Transverse colon (tissue), 4 donors: ENCODE measurements at regions not wholly inside any gene's neighbourhood (a gene's known extent, or its start where the extent isn't known, plus 50 kb on each side); places are given as distances from the start of the nearest gene placed in this dataset.

Experiments used
- DNase-seq: peaks from one replicate; pipeline ENCODE4 v3.0.0-alpha.2; 2019
- H3K27ac ChIP-seq, 4 donors: fragments of 200-600 bp; sonication (generic); 2 replicates each; pipeline ENCODE4 v1.5.1; 2016 to 2018; ENCODE audit warnings: inconsistent platforms in 4 of 4
- H3K27me3 ChIP-seq: fragments of 200-600 bp; sonication (generic); 2 replicates; pipeline ENCODE4 v1.5.1; 2017; ENCODE audit warnings: inconsistent platforms
- H3K36me3 ChIP-seq, 4 donors: fragments of 200-600 bp; sonication (generic); 2 replicates each; pipeline ENCODE4 v1.5.1; 2017 to 2019; ENCODE audit warnings: inconsistent platforms in 4 of 4
- H3K4me1 ChIP-seq, 4 donors: fragments of 200-600 bp; sonication (generic); 2 replicates each; pipeline ENCODE4 v1.5.1; 2017 to 2020; ENCODE audit warnings: inconsistent platforms in 4 of 4
- H3K4me3 ChIP-seq, 4 donors: fragments of 200-600 bp; sonication (generic); 1 replicate in 1 of 4; 2 replicates in 3 of 4; pipeline versions ENCODE4 v1.5.1 to v1.6.1; 2017 to 2019; ENCODE audit warnings: inconsistent platforms in 4 of 4
- H3K9me3 ChIP-seq, 2 donors: fragments of 200-600 bp; sonication (generic); 2 replicates each; pipeline ENCODE4 v1.5.1; 2017 to 2019; ENCODE audit warnings: inconsistent platforms in 2 of 2
- CTCF ChIP-seq, 5 experiments: fragments of 200-600 bp in 3 of 5; fragments of 450-650 bp in 2 of 5; sonication (generic) in 3 of 5; IDR thresholded peaks; 1 replicate in 2 of 5; 2 replicates in 3 of 5; pipeline ENCODE4 v1.5.1; 2016 to 2017; ENCODE audit warnings: antibody characterized with exemption in 5 of 5, inconsistent platforms in 3 of 5, mild to moderate bottlenecking in 2 of 5, moderate library complexity in 1 of 5
- EP300 ChIP-seq: sonication (generic); formaldehyde crosslinking; IDR thresholded peaks from one replicate; pipeline ENCODE4 v1.6.1; 2017; ENCODE audit warnings: antibody characterized with exemption, low read depth
- POLR2A ChIP-seq: fragments of 450-650 bp; IDR thresholded peaks from one replicate; pipeline ENCODE4 v1.6.1; 2016; ENCODE audit warnings: antibody characterized with exemption, mild to moderate bottlenecking, moderate library complexity
- POLR2AphosphoS5 ChIP-seq, 3 donors: sonication (generic); formaldehyde crosslinking; IDR thresholded peaks; one replicate each; pipeline ENCODE4 v1.6.1; 2016; ENCODE audit warnings: antibody characterized with exemption in 3 of 3
- WGBS, 2 donors: methylation state at CpG; one replicate each; pipeline ENCODE4 v1.1.5; 2018; ENCODE audit warnings: low coverage in 1 of 2; 5-methylcytosine and 5-hydroxymethylcytosine counted together
- in situ Hi-C, 4 donors: fragments of 200-750 bp; cut with MboI; loops; one replicate each; pipeline versions ENCODE4 v1.15.0 to v1.15.1; 2017; ENCODE audit warnings: low sequenced_read_pairs in 3 of 4, low pct_ligation_motif_present in 1 of 4, low pct_unique_long_range_greater_than_20kb in 1 of 4
- intact Hi-C: fragments of 100-400 bp; cut with DNase I; formaldehyde crosslinking; loops from one replicate; pipeline ENCODE4 v1.15.1; 2023; ENCODE audit warnings: low total_unique reads
- small RNA-seq, 4 donors: library from RNA; depleted of rRNA; stranded (forward); fragments of <200 nt; gene quantifications; one replicate each; pipeline ENCODE3, GENCODE V24; 2016

DNA sequence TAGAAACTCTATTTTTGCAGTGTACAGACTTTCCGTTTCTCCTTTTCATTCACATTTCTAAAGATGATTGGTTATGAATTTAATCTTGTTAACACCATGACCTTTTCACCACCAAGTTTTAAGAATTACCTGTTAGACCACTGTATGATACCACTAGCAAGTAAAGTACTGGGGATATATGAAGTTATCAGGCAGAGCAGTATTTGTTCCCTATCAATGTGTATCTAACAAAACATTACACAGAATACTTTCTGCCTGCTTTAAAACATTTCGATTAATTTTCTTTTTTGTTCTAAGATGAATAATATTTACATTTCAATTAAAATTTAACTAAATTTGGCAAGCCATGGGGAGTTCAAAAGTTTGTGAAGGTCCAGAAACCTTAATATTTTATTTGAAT is 49.9 kb upstream of the AHR start:
- in situ Hi-C loops (no loop called here), intact Hi-C loops (no loop called here)
- Histone ChIP-seq H3K4me1 (no peaks in the 10 kb centered on the region), H3K4me3 (no peak overlapping the region), H3K27me3 (no peaks in the 10 kb centered on the region), H3K36me3 (no peaks in the 10 kb centered on the region), H3K27ac (no peak overlapping the region), H3K9me3 (no peaks in the 10 kb centered on the region)
- TF ChIP-seq POLR2A = no peak
- no peak for TF ChIP-seq EP300
- TF ChIP-seq CTCF (IDR thresholded peaks at IDR 0.05) = no peak
- no peak for TF ChIP-seq POLR2AphosphoS5 (IDR thresholded peaks at IDR 0.05)
- no peak for DNase-seq
- 68% methylated on average over 2 of the region's 2 CpGs for WGBS, 2 donors

Small RNA genes lying in the stretch of these regions (small RNA-seq; reads per million reads assigned to genes)
- gene RF00017 = 0 reads per million in 4 donors
